Coronary artery (tissue), 2 donors: ENCODE measurements at regions not wholly inside any gene's neighbourhood (a gene's known extent, or its start where the extent isn't known, plus 50 kb on each side); places are given as distances from the start of the nearest gene placed in this dataset.

ENCODE experiments used
- DNase-seq: peaks from one replicate; pipeline ENCODE4 v3.0.0-alpha.2; 2017; ENCODE audit warnings: low spot score
- H3K27ac ChIP-seq, 2 donors: fragments of 200-600 bp; sonication (generic); one replicate each; pipeline ENCODE4 v1.5.1; 2016 to 2019
- H3K4me3 ChIP-seq: fragments of 200-600 bp; sonication (generic); 2 replicates; pipeline ENCODE4 v1.5.1; 2016; ENCODE audit warnings: mild to moderate bottlenecking, moderate library complexity
- CTCF ChIP-seq: fragments of 200-600 bp; sonication (generic); IDR thresholded peaks from one replicate; pipeline ENCODE4 v1.5.1; 2019; ENCODE audit warnings: antibody characterized with exemption

GRCh38 chr16:9188721-9189120, 97.3 kb downstream of the HAPSTR1 start:
- no peak overlapping the region for H3K4me3 ChIP-seq
- no peak for DNase-seq
- no peak for TF ChIP-seq CTCF
- no peak overlapping the region for H3K27ac ChIP-seq

- H3K4me3 ChIP-seq: no peak overlapping the region
- TF ChIP-seq CTCF: no peak
- H3K27ac ChIP-seq: no peak overlapping the region
- DNase-seq: no peak
Measured at GRCh38 chr16:9191274-9191850, 99.9 kb downstream of the HAPSTR1 start.

GRCh38 chr16:9192746-9193145, 101.3 kb downstream of the HAPSTR1 start:
- H3K4me3 ChIP-seq: no peak overlapping the region
- no peak overlapping the region for H3K27ac ChIP-seq
- no peak for TF ChIP-seq CTCF
- DNase-seq: no peak

GRCh38 chr16:9195287-9195686, 103.8 kb downstream of the HAPSTR1 start:
- H3K4me3 ChIP-seq: no peak overlapping the region
- no peak for DNase-seq
- no peak overlapping the region for H3K27ac ChIP-seq
- no peak for TF ChIP-seq CTCF

- DNase-seq: no peak
- Histone ChIP-seq H3K27ac (no peak overlapping the region), H3K4me3 (no peak overlapping the region)
- TF ChIP-seq CTCF: no peak
Measured at GRCh38 chr16:9197957-9198661, 106.7 kb downstream of the HAPSTR1 start.

- no peak overlapping the region for H3K27ac ChIP-seq
- H3K4me3 ChIP-seq: no peak overlapping the region
- no peak for TF ChIP-seq CTCF
- DNase-seq: no peak
Measured at GRCh38 chr16:9199311-9199710, 107.9 kb downstream of the HAPSTR1 start.

- Histone ChIP-seq H3K4me3 (no peak overlapping the region), H3K27ac (no peak overlapping the region)
- DNase-seq: no peak
- TF ChIP-seq CTCF: no peak
Measured at GRCh38 chr16:9199751-9200150, 108.3 kb downstream of the HAPSTR1 start.
